IMR-90 (cell line): ENCODE measurements at regions not wholly inside any gene's neighbourhood (a gene's known extent, or its start where the extent isn't known, plus 50 kb on each side); places are given as distances from the start of the nearest gene placed in this dataset.

Source experiments
- ATAC-seq: fragments of 200-7000 bp; cut with Tn5 transposase; 2 replicates; pipeline ENCODE4 v1.9.1; 2020; ENCODE audit warnings: low read depth, mild to moderate bottlenecking, moderate library complexity
- BruUV-seq: library from RNA; stranded (reverse); fragments of 400-500 nt; replicated peaks from 2 replicates; lab custom pipeline; 2021; lab: Mats Ljungman, UMichigan
- CTCF ChIA-PET: fragments of 300-600 bp; formaldehyde crosslinking; extraction: SDS; loops from one replicate; lab custom pipeline; 2021; ENCODE audit warnings: antibody characterized with exemption; lab: Yijun Ruan, JAX
- POLR2A ChIA-PET: fragments of 300-600 bp; sonication (Branson Sonifier 250); formaldehyde crosslinking; loops from one replicate; lab custom pipeline; 2022; ENCODE audit warnings: antibody characterized with exemption; ENCODE audit not compliant: unreplicated experiment; lab: Charles Lee
- DNase-seq: peaks from one replicate; pipeline ENCODE4 v3.0.0; 2013
- H2AFZ ChIP-seq: replicated peaks from 2 replicates; pipeline ENCODE3; 2013; ENCODE audit warnings: low read length, mild to moderate bottlenecking; ENCODE audit not compliant: poor library complexity
- H2AK5ac ChIP-seq: 2 replicates; pipeline ENCODE4 v1.6.1; 2013; ENCODE audit warnings: low read depth, low read length, inconsistent platforms
- H2AK9ac ChIP-seq: replicated peaks from 2 replicates; pipeline ENCODE3; 2013; ENCODE audit warnings: mild to moderate bottlenecking, low read depth, low read length, moderate library complexity; ENCODE audit not compliant: poor library complexity
- H2BK120ac ChIP-seq: 2 replicates; pipeline ENCODE4 v1.6.1; 2013; ENCODE audit warnings: low read depth, low read length, inconsistent platforms
- H2BK15ac ChIP-seq: 3 replicates; pipeline ENCODE4 v1.6.1; 2013; ENCODE audit warnings: low read depth, low read length, inconsistent platforms
- H2BK20ac ChIP-seq: 2 replicates; pipeline ENCODE4 v1.6.1; 2013; ENCODE audit warnings: low read depth, mild to moderate bottlenecking, inconsistent platforms, low read length, moderate library complexity
- H2BK5ac ChIP-seq: 2 replicates; pipeline ENCODE4 v1.6.1; 2013; ENCODE audit warnings: mild to moderate bottlenecking, low read depth, low read length, inconsistent platforms; ENCODE audit not compliant: poor library complexity, severe bottlenecking
- H3K14ac ChIP-seq: replicated peaks from 2 replicates; pipeline ENCODE4 v1.6.1; 2013; ENCODE audit warnings: low read depth, low read length, inconsistent platforms
- H3K18ac ChIP-seq: 2 replicates; pipeline ENCODE4 v1.6.1; 2013; ENCODE audit warnings: low read depth, low read length, control low read depth
- H3K23ac ChIP-seq: 2 replicates; pipeline ENCODE4 v1.6.1; 2013; ENCODE audit warnings: low read depth, low read length, inconsistent platforms
- H3K27ac ChIP-seq: 2 replicates; pipeline ENCODE4 v1.5.1; 2013; ENCODE audit warnings: mild to moderate bottlenecking, control low read depth, low read length; ENCODE audit not compliant: insufficient read depth
- H3K27me3 ChIP-seq: 2 replicates; pipeline ENCODE4 v1.6.1; 2013; ENCODE audit warnings: low read length; ENCODE audit not compliant: control insufficient read depth, insufficient read depth
- H3K36me3 ChIP-seq: 2 replicates; pipeline ENCODE4 v1.6.1; 2013; ENCODE audit warnings: low read length, mixed read lengths; ENCODE audit not compliant: control insufficient read depth, insufficient read depth
- H3K4ac ChIP-seq: 2 replicates; pipeline ENCODE4 v1.6.1; 2013; ENCODE audit warnings: low read depth, low read length, inconsistent platforms
- H3K4me1 ChIP-seq: 2 replicates; pipeline ENCODE4 v1.6.1; 2013; ENCODE audit warnings: low read length, mixed read lengths; ENCODE audit not compliant: control insufficient read depth, insufficient read depth
- H3K4me2 ChIP-seq: 2 replicates; pipeline ENCODE4 v1.6.1; 2013; ENCODE audit warnings: low read depth, mild to moderate bottlenecking, control low read depth, low read length, moderate library complexity
- H3K4me3 ChIP-seq: 2 replicates; pipeline ENCODE4 v1.5.1; 2013; ENCODE audit warnings: low read depth, mild to moderate bottlenecking, control low read depth, low read length, moderate library complexity; ENCODE audit not compliant: insufficient read depth
- H3K56ac ChIP-seq: 2 replicates; pipeline ENCODE4 v1.6.1; 2013; ENCODE audit warnings: low read length, inconsistent platforms; ENCODE audit not compliant: insufficient read depth; ENCODE audit errors: extremely low read depth
- H3K79me1 ChIP-seq, 2 experiments: 2 replicates each; pipeline ENCODE4 v1.6.1; 2013; ENCODE audit warnings: low read length in 2 of 2, inconsistent platforms in 1 of 2, low read depth in 1 of 2
- H3K9ac ChIP-seq: 2 replicates; pipeline ENCODE4 v1.6.1; 2013; ENCODE audit warnings: low read depth, low read length, control low read depth
- H3K9me1 ChIP-seq: 2 replicates; pipeline ENCODE4 v1.6.1; 2013; ENCODE audit warnings: low read length, inconsistent platforms; ENCODE audit not compliant: insufficient read depth
- H3K9me3 ChIP-seq: 2 replicates; pipeline ENCODE4 v1.6.1; 2013; ENCODE audit warnings: low read length; ENCODE audit not compliant: control insufficient read depth, insufficient read depth
- H4K20me1 ChIP-seq: 2 replicates; pipeline ENCODE4 v1.6.1; 2013; ENCODE audit warnings: low read length, inconsistent platforms; ENCODE audit not compliant: insufficient read depth
- H4K5ac ChIP-seq: 2 replicates; pipeline ENCODE4 v1.6.1; 2013; ENCODE audit warnings: mild to moderate bottlenecking, low read depth, low read length, control low read depth
- H4K8ac ChIP-seq, 2 experiments: 2 replicates each; pipeline ENCODE4 v1.6.1; 2013; ENCODE audit warnings: low read depth in 2 of 2, low read length in 2 of 2, control low read depth in 1 of 2, inconsistent platforms in 1 of 2
- H4K91ac ChIP-seq: 2 replicates; pipeline ENCODE4 v1.6.1; 2013; ENCODE audit warnings: low read depth, low read length, inconsistent platforms; ENCODE audit not compliant: insufficient read depth
- BHLHE40 ChIP-seq: fragments of 150-350 bp; IDR thresholded peaks from 2 replicates; pipeline ENCODE4 v1.6.1; 2016; ENCODE audit warnings: mild to moderate bottlenecking, low read depth, low read length
- CEBPB ChIP-seq: IDR thresholded peaks from 2 replicates; pipeline ENCODE4 v1.6.1; 2012; ENCODE audit warnings: low read depth, low read length, improper control_type of control experiment
- CHD1 ChIP-seq: IDR thresholded peaks from 2 replicates; pipeline ENCODE4 v1.6.1; 2012; ENCODE audit warnings: low read depth, low read length, improper control_type of control experiment
- FOS ChIP-seq: fragments of 150-350 bp; IDR thresholded peaks from 2 replicates; pipeline ENCODE4 v1.6.1; 2016; ENCODE audit warnings: low read depth, low read length
- MAFK ChIP-seq: IDR thresholded peaks from 2 replicates; pipeline ENCODE4 v1.6.1; 2012; ENCODE audit warnings: low read depth, low read length, improper control_type of control experiment
- MAZ ChIP-seq: IDR thresholded peaks from 2 replicates; pipeline ENCODE4 v1.6.1; 2012; ENCODE audit warnings: low read depth, mild to moderate bottlenecking, low read length, improper control_type of control experiment, moderate library complexity, borderline replicate concordance
- MXI1 ChIP-seq: IDR thresholded peaks from 2 replicates; pipeline ENCODE4 v1.6.1; 2012; ENCODE audit warnings: low read depth, mild to moderate bottlenecking, low read length, moderate library complexity, borderline replicate concordance
- NFE2L2 ChIP-seq: fragments of 150-350 bp; IDR thresholded peaks from 2 replicates; pipeline ENCODE4 v1.6.1; 2016; ENCODE audit warnings: low read depth, mild to moderate bottlenecking, low read length
- POLR2A ChIP-seq: IDR thresholded peaks from 2 replicates; pipeline ENCODE4 v1.6.1; 2012; ENCODE audit warnings: mild to moderate bottlenecking, low read depth, low read length
- RAD21 ChIP-seq: IDR thresholded peaks from 2 replicates; pipeline ENCODE4 v1.6.1; 2012; ENCODE audit warnings: low read length, improper control_type of control experiment
- RFX5 ChIP-seq: IDR thresholded peaks from 2 replicates; pipeline ENCODE4 v1.8.0; 2012; ENCODE audit warnings: low read depth, mild to moderate bottlenecking, low read length, moderate library complexity
- SMC3 ChIP-seq: fragments of 150-350 bp; IDR thresholded peaks from 2 replicates; pipeline ENCODE4 v1.6.1; 2016; ENCODE audit warnings: low read depth, mild to moderate bottlenecking, antibody characterized with exemption, low read length, moderate library complexity
- WGBS, 2 experiments: methylation state at CpG; one replicate each; pipeline versions ENCODE4 v1.1.5 to v1.1.7; 2013; ENCODE audit warnings: missing lambda C conversion rate in 2 of 2; ENCODE audit not compliant: insufficient read length in 1 of 2; ENCODE audit errors: extremely low coverage in 2 of 2; 5-methylcytosine and 5-hydroxymethylcytosine counted together
- dilution Hi-C: fragments of 300-500 bp; cut with HindIII; formaldehyde crosslinking; loops from one replicate; pipeline ENCODE4 v1.14.3; 2018; ENCODE audit warnings: low sequenced_read_pairs; ENCODE audit not compliant: unreplicated experiment
- in situ Hi-C: fragments of 300-500 bp; cut with MboI; formaldehyde crosslinking; loops from 3 replicates; pipeline ENCODE4 v1.14.3; 2019; ENCODE audit warnings: low sequenced_read_pairs, inconsistent platforms, mixed read lengths
- intact Hi-C: fragments of 100-400 bp; cut with micrococcal nuclease; formaldehyde crosslinking; loops from 2 replicates; pipeline ENCODE4 v1.10.0; 2022
- TF ChIP-seq, protein P1 (sequence below): fragments of 150-350 bp; IDR thresholded peaks from 2 replicates; pipeline ENCODE4 v1.6.1; 2017; ENCODE audit warnings: mild to moderate bottlenecking, antibody characterized with exemption, low read length, low read depth
- TF ChIP-seq, protein P2 (sequence below): fragments of 150-350 bp; IDR thresholded peaks from 2 replicates; pipeline ENCODE4 v1.6.1; 2016; ENCODE audit warnings: low read depth, mild to moderate bottlenecking, low read length, moderate library complexity, borderline replicate concordance

DNA sequence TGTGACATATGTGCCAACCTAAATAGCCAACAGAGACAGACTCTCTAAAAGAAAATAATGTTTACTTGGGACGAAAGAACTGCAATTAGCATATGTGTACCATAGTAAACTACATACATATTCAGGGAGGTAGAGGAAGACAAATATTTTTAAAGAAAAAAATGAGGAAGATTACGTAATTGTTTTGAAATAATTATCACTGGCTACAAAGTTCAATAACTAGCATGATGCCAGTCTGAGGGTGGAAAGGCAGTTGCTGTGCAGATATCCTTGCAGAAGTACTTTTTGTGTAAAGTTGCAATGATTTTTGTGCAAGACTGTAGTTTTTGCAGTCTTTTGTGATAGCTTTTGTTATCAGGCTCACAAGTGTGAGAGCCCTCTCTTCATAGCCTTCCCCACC, 103.3 kb upstream of the ANO5 start:
- H3K4me2 ChIP-seq = no peak overlapping the region
- H3K36me3 ChIP-seq = no peaks in the 10 kb centered on the region
- no peak for DNase-seq
- no peak overlapping the region for H2BK15ac ChIP-seq
- H3K79me1 ChIP-seq = no peaks in the 10 kb centered on the region
- no peaks in the 10 kb centered on the region for H4K20me1 ChIP-seq
- H3K9me3 ChIP-seq = peaks cover 5% of the 10 kb centered on the region
- no peak overlapping the region for H4K91ac ChIP-seq
- H3K9me1 ChIP-seq = no peaks in the 10 kb centered on the region
- in situ Hi-C loops = no loop called here
- TF ChIP-seq MAFK (no peak), BHLHE40 (no peak), SMC3 (no peak), FOS (no peak), CHD1 (no peak), CEBPB (no peak), NFE2L2 (no peak), MXI1 (no peak), POLR2A (no peak), MAZ (no peak), RFX5 (no peak), RAD21 (no peak)
- TF ChIP-seq, protein P1, sequence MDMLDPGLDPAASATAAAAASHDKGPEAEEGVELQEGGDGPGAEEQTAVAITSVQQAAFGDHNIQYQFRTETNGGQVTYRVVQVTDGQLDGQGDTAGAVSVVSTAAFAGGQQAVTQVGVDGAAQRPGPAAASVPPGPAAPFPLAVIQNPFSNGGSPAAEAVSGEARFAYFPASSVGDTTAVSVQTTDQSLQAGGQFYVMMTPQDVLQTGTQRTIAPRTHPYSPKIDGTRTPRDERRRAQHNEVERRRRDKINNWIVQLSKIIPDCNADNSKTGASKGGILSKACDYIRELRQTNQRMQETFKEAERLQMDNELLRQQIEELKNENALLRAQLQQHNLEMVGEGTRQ = no peak
- TF ChIP-seq, protein P2, sequence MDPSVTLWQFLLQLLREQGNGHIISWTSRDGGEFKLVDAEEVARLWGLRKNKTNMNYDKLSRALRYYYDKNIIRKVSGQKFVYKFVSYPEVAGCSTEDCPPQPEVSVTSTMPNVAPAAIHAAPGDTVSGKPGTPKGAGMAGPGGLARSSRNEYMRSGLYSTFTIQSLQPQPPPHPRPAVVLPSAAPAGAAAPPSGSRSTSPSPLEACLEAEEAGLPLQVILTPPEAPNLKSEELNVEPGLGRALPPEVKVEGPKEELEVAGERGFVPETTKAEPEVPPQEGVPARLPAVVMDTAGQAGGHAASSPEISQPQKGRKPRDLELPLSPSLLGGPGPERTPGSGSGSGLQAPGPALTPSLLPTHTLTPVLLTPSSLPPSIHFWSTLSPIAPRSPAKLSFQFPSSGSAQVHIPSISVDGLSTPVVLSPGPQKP = no peak
- no peaks in the 10 kb centered on the region for H3K27me3 ChIP-seq
- H2BK120ac ChIP-seq = no peak overlapping the region
- H4K8ac ChIP-seq = no peak overlapping the region
- dilution Hi-C loops = no loop called here
- WGBS, 2 experiments = no CpG with 5 or more reads among the region's 2 CpGs
- no peak overlapping the region for H3K56ac ChIP-seq
- no peak overlapping the region for H3K14ac ChIP-seq
- no peak overlapping the region for H2BK20ac ChIP-seq
- no peak overlapping the region for H2BK5ac ChIP-seq
- no peak overlapping the region for H3K4ac ChIP-seq
- ChIA-PET CTCF (no interaction called here), POLR2A (no interaction called here)
- H3K27ac ChIP-seq = no peak overlapping the region
- ATAC-seq = no peak
- H3K23ac ChIP-seq = no peak overlapping the region
- no peaks in the 10 kb centered on the region for H3K4me1 ChIP-seq
- no peak overlapping the region for H3K4me3 ChIP-seq
- H3K18ac ChIP-seq = no peak overlapping the region
- no TSS peak for BruUV-seq
- H3K9ac ChIP-seq = no peak overlapping the region
- no peak overlapping the region for H4K5ac ChIP-seq
- no peak overlapping the region for H2AK9ac ChIP-seq
- no peak overlapping the region for H2AK5ac ChIP-seq
- intact Hi-C loops = no loop called here
- no peak overlapping the region for H2AFZ ChIP-seq
